ENCODE measurements at regions not wholly inside any gene's neighbourhood (a gene's known extent, or its start where the extent isn't known, plus 50 kb on each side); places are given as distances from the start of the nearest gene placed in this dataset.

DNA sequence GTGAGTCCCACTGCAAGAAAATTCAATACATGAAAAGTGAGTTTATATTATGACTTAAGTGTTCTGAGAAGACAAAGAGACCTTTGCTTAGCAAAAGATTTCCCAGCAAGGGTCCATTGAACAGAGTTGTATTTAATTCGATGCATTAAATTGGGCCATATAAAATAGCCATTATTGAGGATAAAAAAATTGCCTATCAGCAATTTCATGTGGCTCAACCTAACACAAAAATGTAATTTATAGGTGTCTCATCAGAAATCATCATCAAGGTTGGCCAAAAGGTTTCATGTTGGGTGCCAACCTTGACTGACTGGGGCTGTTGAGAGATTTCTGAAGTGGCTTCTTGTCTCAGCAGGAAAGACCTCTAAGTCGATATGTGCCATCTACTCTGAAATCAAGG is 84.8 kb upstream of the TOX3 start:
- 0% methylated on average over 2 of the region's 2 CpGs for WGBS (ENCODE audit: insufficient coverage, low coverage, missing lambda C conversion rate)
- no peaks in the 10 kb centered on the region for H3K4me1 ChIP-seq (replicated peaks in 1 of 2; ENCODE audit: control insufficient read depth in 2 of 2, insufficient read depth in 2 of 2, low read length in 2 of 2)
- H4K20me1 ChIP-seq (replicated peaks; ENCODE audit: control insufficient read depth, insufficient read depth, low read length), result no peaks in the 10 kb centered on the region
- H3K27me3 ChIP-seq (ENCODE audit: control insufficient read depth in 2 of 2, insufficient read depth in 2 of 2, low read length in 2 of 2), result no peaks in the 10 kb centered on the region
- H3K9me1 ChIP-seq (ENCODE audit: control insufficient read depth, insufficient read depth, low read length), result no peaks in the 10 kb centered on the region
- no peak overlapping the region for H3K4me3 ChIP-seq
- in situ Hi-C loops (cut with MboI) (no loop called here), intact Hi-C loops (cut with micrococcal nuclease) (no loop called here)
- no peak overlapping the region for H3K4me2 ChIP-seq (ENCODE audit: insufficient read depth, low read length)
- FAIRE-seq (no peak), ATAC-seq (no peak), DNase-seq (ENCODE audit: extremely low read depth in 1 of 4, low spot score in 3 of 4) (no peak)
- ChIA-PET CTCF (ENCODE audit: low intra/inter-chr PET ratio) (no interaction called here), POLR2A (no interaction called here)
- no peaks in the 10 kb centered on the region for H3K79me2 ChIP-seq (ENCODE audit: control insufficient read depth, insufficient read depth, low read length)
- no peak overlapping the region for H3K27ac ChIP-seq (ENCODE audit: extremely low read depth, low read depth, low read length)
- H3K9ac ChIP-seq (ENCODE audit: insufficient read depth in 1 of 2, low read depth in 2 of 2, low read length in 2 of 2), result no peak overlapping the region
- no peaks in the 10 kb centered on the region for H3K9me3 ChIP-seq (replicated peaks; ENCODE audit: control insufficient read depth, insufficient read depth, low read depth, low read length)
- BruUV-seq (replicated peaks), result no TSS peak
- 0 out of 2 replicates have a peak, but pooled peaks have one; percentile 12 for TF ChIP-seq ZNF316 (IDR thresholded peaks at IDR 0.05)
- TF ChIP-seq, protein P1, sequence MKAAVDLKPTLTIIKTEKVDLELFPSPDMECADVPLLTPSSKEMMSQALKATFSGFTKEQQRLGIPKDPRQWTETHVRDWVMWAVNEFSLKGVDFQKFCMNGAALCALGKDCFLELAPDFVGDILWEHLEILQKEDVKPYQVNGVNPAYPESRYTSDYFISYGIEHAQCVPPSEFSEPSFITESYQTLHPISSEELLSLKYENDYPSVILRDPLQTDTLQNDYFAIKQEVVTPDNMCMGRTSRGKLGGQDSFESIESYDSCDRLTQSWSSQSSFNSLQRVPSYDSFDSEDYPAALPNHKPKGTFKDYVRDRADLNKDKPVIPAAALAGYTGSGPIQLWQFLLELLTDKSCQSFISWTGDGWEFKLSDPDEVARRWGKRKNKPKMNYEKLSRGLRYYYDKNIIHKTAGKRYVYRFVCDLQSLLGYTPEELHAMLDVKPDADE (conservative IDR thresholded peaks at IDR 0.05; ENCODE audit: control insufficient read depth, low read depth, low read length), result no peak
- H2AFZ ChIP-seq (ENCODE audit: low read depth, low read length), result no peak overlapping the region
- H3K36me3 ChIP-seq (ENCODE audit: control insufficient read depth, insufficient read depth, low read length), result no peaks in the 10 kb centered on the region

DNA sequence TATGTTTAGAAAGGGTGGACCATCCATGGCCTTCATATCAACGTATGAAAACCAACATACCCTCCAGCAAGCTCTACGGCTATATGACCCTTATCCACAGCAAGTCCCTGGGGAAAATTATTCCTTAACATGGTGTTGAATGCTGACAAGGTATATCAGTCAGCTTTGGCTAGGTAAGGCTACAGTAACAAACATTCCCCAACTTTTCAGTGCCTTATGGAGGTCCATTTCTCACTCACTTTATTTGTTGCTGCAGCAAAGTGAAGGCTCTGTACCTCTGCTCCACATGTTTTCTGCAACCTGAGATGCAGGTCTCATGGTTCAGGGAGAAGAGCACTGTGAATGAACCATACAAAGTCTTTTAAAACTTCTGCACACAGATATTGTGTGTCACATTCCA is 83.8 kb upstream of the TOX3 start:
- intact Hi-C loops (cut with micrococcal nuclease), result no loop called here
- Histone ChIP-seq H2AFZ (ENCODE audit: low read depth, low read length) (no peak overlapping the region), H3K27me3 (ENCODE audit: control insufficient read depth in 2 of 2, insufficient read depth in 2 of 2, low read length in 2 of 2) (no peaks in the 10 kb centered on the region), H3K4me3 (no peak overlapping the region), H4K20me1 (replicated peaks; ENCODE audit: control insufficient read depth, insufficient read depth, low read length) (no peaks in the 10 kb centered on the region), H3K9ac (ENCODE audit: insufficient read depth in 1 of 2, low read depth in 2 of 2, low read length in 2 of 2) (no peak overlapping the region), H3K27ac (ENCODE audit: extremely low read depth, low read depth, low read length) (no peak overlapping the region), H3K4me2 (ENCODE audit: insufficient read depth, low read length) (no peak overlapping the region), H3K36me3 (ENCODE audit: control insufficient read depth, insufficient read depth, low read length) (no peaks in the 10 kb centered on the region), H3K9me1 (ENCODE audit: control insufficient read depth, insufficient read depth, low read length) (no peaks in the 10 kb centered on the region), H3K79me2 (ENCODE audit: control insufficient read depth, insufficient read depth, low read length) (no peaks in the 10 kb centered on the region), H3K4me1 (replicated peaks in 1 of 2; ENCODE audit: control insufficient read depth in 2 of 2, insufficient read depth in 2 of 2, low read length in 2 of 2) (no peaks in the 10 kb centered on the region), H3K9me3 (replicated peaks; ENCODE audit: control insufficient read depth, insufficient read depth, low read depth, low read length) (no peaks in the 10 kb centered on the region)
- ATAC-seq (no peak), FAIRE-seq (no peak), DNase-seq (ENCODE audit: extremely low read depth in 1 of 4, low spot score in 3 of 4) (no peak)
- CTCF ChIA-PET (ENCODE audit: low intra/inter-chr PET ratio), result no interaction called here
- POLR2A ChIA-PET, result no interaction called here
- in situ Hi-C loops (cut with MboI), result no loop called here
- TF ChIP-seq CCNT2 (IDR thresholded peaks at IDR 0.05; ENCODE audit: borderline replicate concordance, extremely low read depth, insufficient read length, low read depth, low read length), result no peak
- no peak for TF ChIP-seq ZC3H11A (IDR thresholded peaks at IDR 0.05; ENCODE audit: low read depth, low read length)
- TF ChIP-seq, protein P2, sequence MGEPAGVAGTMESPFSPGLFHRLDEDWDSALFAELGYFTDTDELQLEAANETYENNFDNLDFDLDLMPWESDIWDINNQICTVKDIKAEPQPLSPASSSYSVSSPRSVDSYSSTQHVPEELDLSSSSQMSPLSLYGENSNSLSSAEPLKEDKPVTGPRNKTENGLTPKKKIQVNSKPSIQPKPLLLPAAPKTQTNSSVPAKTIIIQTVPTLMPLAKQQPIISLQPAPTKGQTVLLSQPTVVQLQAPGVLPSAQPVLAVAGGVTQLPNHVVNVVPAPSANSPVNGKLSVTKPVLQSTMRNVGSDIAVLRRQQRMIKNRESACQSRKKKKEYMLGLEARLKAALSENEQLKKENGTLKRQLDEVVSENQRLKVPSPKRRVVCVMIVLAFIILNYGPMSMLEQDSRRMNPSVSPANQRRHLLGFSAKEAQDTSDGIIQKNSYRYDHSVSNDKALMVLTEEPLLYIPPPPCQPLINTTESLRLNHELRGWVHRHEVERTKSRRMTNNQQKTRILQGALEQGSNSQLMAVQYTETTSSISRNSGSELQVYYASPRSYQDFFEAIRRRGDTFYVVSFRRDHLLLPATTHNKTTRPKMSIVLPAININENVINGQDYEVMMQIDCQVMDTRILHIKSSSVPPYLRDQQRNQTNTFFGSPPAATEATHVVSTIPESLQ (CRISPR knock-in tag; IDR thresholded peaks at IDR 0.05), result no peak
- WGBS (ENCODE audit: insufficient coverage, low coverage, missing lambda C conversion rate), result 0% methylated on average over 2 of the region's 2 CpGs
- BruUV-seq (replicated peaks), result no TSS peak
